HCT116 (cell line): ENCODE measurements at regions not wholly inside any gene's neighbourhood (a gene's known extent, or its start where the extent isn't known, plus 50 kb on each side); places are given as distances from the start of the nearest gene placed in this dataset.

Experiments used
- ATF3 ChIP-seq: IDR thresholded peaks from 2 replicates; pipeline ENCODE4 v1.6.1; 2012
- CEBPB ChIP-seq: IDR thresholded peaks from 2 replicates; pipeline ENCODE4 v1.6.1; 2012; ENCODE audit warnings: low read depth
- CTCF ChIP-seq, 3 experiments: fragments of 200-600 bp in 1 of 3; sonication (generic) in 1 of 3; IDR thresholded peaks in 2 of 3; conservative IDR thresholded peaks in 1 of 3; 2 replicates each; pipeline ENCODE4 v1.5.1; 2012 to 2017; ENCODE audit warnings: low read depth in 2 of 3, low read length in 2 of 3, antibody characterized with exemption in 1 of 3, borderline replicate concordance in 1 of 3, control low read depth in 1 of 3, mild to moderate bottlenecking in 1 of 3, mixed read lengths in 1 of 3, mixed run types in 1 of 3, moderate library complexity in 1 of 3; ENCODE audit not compliant: insufficient read depth in 1 of 3
- EGR1 ChIP-seq: IDR thresholded peaks from 2 replicates; pipeline ENCODE4 v1.6.1; 2012; ENCODE audit warnings: low read depth
- ELF1 ChIP-seq: IDR thresholded peaks from 2 replicates; pipeline ENCODE4 v1.6.1; 2012; ENCODE audit warnings: low read depth, borderline replicate concordance
- EZH2 ChIP-seq: fragments of 200-600 bp; sonication (generic); IDR thresholded peaks from 2 replicates; pipeline ENCODE4 v1.6.1; 2017; ENCODE audit warnings: antibody characterized with exemption, mixed run types
- EZH2phosphoT487 ChIP-seq: fragments of 200-600 bp; IDR thresholded peaks from 2 replicates; pipeline ENCODE4 v1.6.1; 2018; ENCODE audit warnings: antibody characterized with exemption, borderline replicate concordance
- FOSL1 ChIP-seq: IDR thresholded peaks from 2 replicates; pipeline ENCODE4 v1.6.1; 2012; ENCODE audit warnings: low read depth
- POLR2A ChIP-seq: IDR thresholded peaks from 2 replicates; pipeline ENCODE4 v1.7.0; 2011; ENCODE audit warnings: borderline replicate concordance; ENCODE audit not compliant: insufficient read depth, insufficient read length; ENCODE audit errors: extremely low read depth
- RAD21 ChIP-seq: IDR thresholded peaks from 2 replicates; pipeline ENCODE4 v1.6.1; 2012; ENCODE audit warnings: low read depth, mild to moderate bottlenecking
- REST ChIP-seq: IDR thresholded peaks from 2 replicates; pipeline ENCODE4 v1.6.1; 2012; ENCODE audit warnings: low read depth
- SP1 ChIP-seq: IDR thresholded peaks from 2 replicates; pipeline ENCODE4 v1.6.1; 2012; ENCODE audit warnings: low read depth
- ZBTB33 ChIP-seq: IDR thresholded peaks from 2 replicates; pipeline ENCODE4 v1.6.1; 2011; ENCODE audit warnings: mild to moderate bottlenecking, low read length, moderate library complexity; ENCODE audit not compliant: insufficient replicate concordance; ENCODE audit errors: extremely low read depth
- ZNF274 ChIP-seq: fragments of 200-500 bp; sonication (Bioruptor generic); IDR thresholded peaks from 2 replicates; pipeline ENCODE4 v1.6.1; 2014; ENCODE audit warnings: mild to moderate bottlenecking, low read depth, low read length, inconsistent platforms

- TF ChIP-seq CTCF (IDR thresholded peaks at IDR 0.05 in 2 of 3, conservative IDR thresholded peaks at IDR 0.05 in 1 of 3; ENCODE audit: borderline replicate concordance in 1 of 3, insufficient read depth in 1 of 3, low read depth in 2 of 3, low read length in 2 of 3): no peak
- TF ChIP-seq REST: no peak
- no peak for TF ChIP-seq RAD21
- TF ChIP-seq EZH2: no peak
- no peak for TF ChIP-seq POLR2A
- TF ChIP-seq ZNF274: no peak
- TF ChIP-seq CEBPB: no peak
- TF ChIP-seq FOSL1: no peak
- no peak for TF ChIP-seq SP1
- TF ChIP-seq ELF1: no peak
- no peak for TF ChIP-seq ZBTB33
- no peak for TF ChIP-seq ATF3
- TF ChIP-seq EZH2phosphoT487: no peak
- no peak for TF ChIP-seq EGR1
These were observed 446.2 kb downstream of the PLK2 start for GRCh38 chr5:58013542-58014258.
